ENCODE measurements at regions not wholly inside any gene's neighbourhood (a gene's known extent, or its start where the extent isn't known, plus 50 kb on each side); places are given as distances from the start of the nearest gene placed in this dataset.

DNA sequence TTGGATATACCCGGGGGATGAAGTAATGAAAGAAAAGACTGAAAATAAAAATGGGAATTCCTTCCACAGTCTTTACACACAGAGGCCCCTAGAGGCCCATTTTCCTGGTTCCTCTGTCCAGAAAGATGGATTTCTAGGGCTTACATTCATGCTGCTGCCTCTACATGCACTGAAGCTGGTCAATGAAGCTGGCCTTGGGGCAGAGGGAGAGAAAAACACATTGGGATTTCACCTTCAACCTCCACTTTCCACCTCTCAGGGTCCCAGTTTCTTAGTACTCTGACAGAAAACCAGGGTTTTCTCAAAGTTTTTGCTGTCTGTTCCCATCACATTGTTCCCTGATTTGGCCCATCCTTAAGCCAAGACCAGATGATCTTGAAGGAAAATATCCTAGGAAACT, 154.6 kb upstream of the ZSWIM2 start:
- H3K36me3 ChIP-seq (ENCODE audit: low read length), result no peaks in the 10 kb centered on the region
- no peaks in the 10 kb centered on the region for H3F3A ChIP-seq (ENCODE audit: insufficient read depth)
- H2AFZ ChIP-seq (ENCODE audit: low read depth, low read length, severe bottlenecking), result no peak overlapping the region
- no peaks in the 10 kb centered on the region for H3K9me3 ChIP-seq (ENCODE audit: insufficient read depth, low read length)
- no peaks in the 10 kb centered on the region for H4K20me1 ChIP-seq (ENCODE audit: low read depth, low read length)
- H3K9ac ChIP-seq (ENCODE audit: low read length), result no peak overlapping the region
- H3K9me2 ChIP-seq (replicated peaks; ENCODE audit: insufficient read depth, low read length), result no peaks in the 10 kb centered on the region
- H3K27ac ChIP-seq (ENCODE audit: low read depth, low read length), result no peak overlapping the region
- no peaks in the 10 kb centered on the region for H3K79me2 ChIP-seq (ENCODE audit: insufficient read depth, low read length)
- H3K4me2 ChIP-seq (ENCODE audit: low read depth, low read length, poor library complexity, severe bottlenecking), result no peak overlapping the region
- TF ChIP-seq, protein P1, sequence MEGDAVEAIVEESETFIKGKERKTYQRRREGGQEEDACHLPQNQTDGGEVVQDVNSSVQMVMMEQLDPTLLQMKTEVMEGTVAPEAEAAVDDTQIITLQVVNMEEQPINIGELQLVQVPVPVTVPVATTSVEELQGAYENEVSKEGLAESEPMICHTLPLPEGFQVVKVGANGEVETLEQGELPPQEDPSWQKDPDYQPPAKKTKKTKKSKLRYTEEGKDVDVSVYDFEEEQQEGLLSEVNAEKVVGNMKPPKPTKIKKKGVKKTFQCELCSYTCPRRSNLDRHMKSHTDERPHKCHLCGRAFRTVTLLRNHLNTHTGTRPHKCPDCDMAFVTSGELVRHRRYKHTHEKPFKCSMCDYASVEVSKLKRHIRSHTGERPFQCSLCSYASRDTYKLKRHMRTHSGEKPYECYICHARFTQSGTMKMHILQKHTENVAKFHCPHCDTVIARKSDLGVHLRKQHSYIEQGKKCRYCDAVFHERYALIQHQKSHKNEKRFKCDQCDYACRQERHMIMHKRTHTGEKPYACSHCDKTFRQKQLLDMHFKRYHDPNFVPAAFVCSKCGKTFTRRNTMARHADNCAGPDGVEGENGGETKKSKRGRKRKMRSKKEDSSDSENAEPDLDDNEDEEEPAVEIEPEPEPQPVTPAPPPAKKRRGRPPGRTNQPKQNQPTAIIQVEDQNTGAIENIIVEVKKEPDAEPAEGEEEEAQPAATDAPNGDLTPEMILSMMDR (IDR thresholded peaks at IDR 0.05; ENCODE audit: insufficient read depth, low read length, poor library complexity, severe bottlenecking), result no peak
- no peak for TF ChIP-seq EZH2phosphoT487 (conservative IDR thresholded peaks at IDR 0.05; ENCODE audit: low read length)
- no peaks in the 10 kb centered on the region for H3K27me3 ChIP-seq (ENCODE audit: low read length)
- H3K4me3 ChIP-seq (ENCODE audit: insufficient read depth, low read length, poor library complexity, severe bottlenecking), result no peak overlapping the region

DNA sequence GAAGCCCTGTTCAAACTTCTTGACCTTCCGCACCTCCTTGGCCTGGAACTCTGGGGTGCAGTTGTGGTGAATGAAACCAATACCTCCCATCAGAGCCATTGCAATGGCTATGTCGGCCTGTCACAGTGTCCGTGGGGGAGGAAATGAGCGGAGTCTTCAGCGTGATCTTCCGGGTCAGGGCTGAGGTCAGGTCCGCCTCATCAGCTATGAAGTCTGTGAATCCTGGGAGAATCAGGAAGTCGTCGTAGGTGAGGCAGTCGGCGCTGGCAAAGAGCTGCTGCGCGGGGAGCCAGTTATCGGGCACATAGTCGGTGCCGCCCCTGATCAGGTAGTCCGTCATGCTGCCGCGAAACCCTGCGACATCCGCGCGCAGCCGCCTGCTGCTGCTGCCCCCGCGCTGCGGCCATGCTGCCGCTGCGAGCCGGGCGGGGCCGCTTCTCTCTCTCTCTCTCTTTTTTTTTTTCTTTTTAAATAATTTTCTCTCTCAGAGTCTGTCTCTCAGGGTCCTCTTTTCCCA, 154.1 kb upstream of the ZSWIM2 start:
- no peak overlapping the region for H2AFZ ChIP-seq (ENCODE audit: low read depth, low read length, severe bottlenecking)
- TF ChIP-seq, protein P1 (IDR thresholded peaks at IDR 0.05; ENCODE audit: insufficient read depth, low read length, poor library complexity, severe bottlenecking), result no peak
- TF ChIP-seq EZH2phosphoT487 (conservative IDR thresholded peaks at IDR 0.05; ENCODE audit: low read length), result no peak
- no peaks in the 10 kb centered on the region for H3F3A ChIP-seq (ENCODE audit: insufficient read depth)
- no peak overlapping the region for H3K27ac ChIP-seq (ENCODE audit: low read depth, low read length)
- no peak overlapping the region for H3K4me3 ChIP-seq (ENCODE audit: insufficient read depth, low read length, poor library complexity, severe bottlenecking)
- H3K36me3 ChIP-seq (ENCODE audit: low read length), result no peaks in the 10 kb centered on the region
- H3K79me2 ChIP-seq (ENCODE audit: insufficient read depth, low read length), result no peaks in the 10 kb centered on the region
- H3K9ac ChIP-seq (ENCODE audit: low read length), result no peak overlapping the region
- no peaks in the 10 kb centered on the region for H3K9me3 ChIP-seq (ENCODE audit: insufficient read depth, low read length)
- no peaks in the 10 kb centered on the region for H3K27me3 ChIP-seq (ENCODE audit: low read length)
- H3K4me2 ChIP-seq (ENCODE audit: low read depth, low read length, poor library complexity, severe bottlenecking), result no peak overlapping the region
- H4K20me1 ChIP-seq (ENCODE audit: low read depth, low read length), result no peaks in the 10 kb centered on the region
- H3K9me2 ChIP-seq (replicated peaks; ENCODE audit: insufficient read depth, low read length), result no peaks in the 10 kb centered on the region

DNA sequence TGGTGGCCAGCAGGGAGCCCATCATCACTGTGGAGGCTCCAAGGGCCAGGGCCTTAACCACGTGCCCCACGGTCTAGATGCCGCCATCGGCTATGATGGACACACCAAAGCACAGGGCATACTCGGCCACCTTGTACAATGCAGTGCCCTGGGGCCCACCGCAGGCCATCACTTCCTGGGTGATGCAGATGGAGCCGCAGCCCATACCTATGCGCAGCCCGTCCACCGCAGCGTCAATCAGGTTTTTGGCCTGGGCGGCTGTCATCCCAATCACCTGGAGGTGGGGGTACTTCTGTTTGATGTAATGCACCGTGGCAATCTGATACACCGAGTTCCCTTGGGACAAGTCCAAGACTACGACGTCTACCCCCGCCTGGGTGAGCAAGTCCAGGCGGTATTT, 153.3 kb upstream of the ZSWIM2 start:
- H3K9me3 ChIP-seq (ENCODE audit: insufficient read depth, low read length), result no peaks in the 10 kb centered on the region
- H3K4me2 ChIP-seq (ENCODE audit: low read depth, low read length, poor library complexity, severe bottlenecking), result no peak overlapping the region
- H3K36me3 ChIP-seq (ENCODE audit: low read length), result no peaks in the 10 kb centered on the region
- no peak for TF ChIP-seq EZH2phosphoT487 (conservative IDR thresholded peaks at IDR 0.05; ENCODE audit: low read length)
- TF ChIP-seq, protein P1 (IDR thresholded peaks at IDR 0.05; ENCODE audit: insufficient read depth, low read length, poor library complexity, severe bottlenecking), result no peak
- H3K79me2 ChIP-seq (ENCODE audit: insufficient read depth, low read length), result no peaks in the 10 kb centered on the region
- no peaks in the 10 kb centered on the region for H4K20me1 ChIP-seq (ENCODE audit: low read depth, low read length)
- no peaks in the 10 kb centered on the region for H3K9me2 ChIP-seq (replicated peaks; ENCODE audit: insufficient read depth, low read length)
- no peaks in the 10 kb centered on the region for H3K27me3 ChIP-seq (ENCODE audit: low read length)
- H3K9ac ChIP-seq (ENCODE audit: low read length), result no peak overlapping the region
- no peaks in the 10 kb centered on the region for H3F3A ChIP-seq (ENCODE audit: insufficient read depth)
- no peak overlapping the region for H3K27ac ChIP-seq (ENCODE audit: low read depth, low read length)
- H2AFZ ChIP-seq (ENCODE audit: low read depth, low read length, severe bottlenecking), result no peak overlapping the region
- H3K4me3 ChIP-seq (ENCODE audit: insufficient read depth, low read length, poor library complexity, severe bottlenecking), result no peak overlapping the region
